Stimulated activated CD8-positive, alpha-beta memory T cell treated with anti-CD3 and anti-CD28 coated beads, Interleukin-15, amount 100 ng/mL, for 4 hours (primary cell): ENCODE measurements at regions not wholly inside any gene's neighbourhood (a gene's known extent, or its start where the extent isn't known, plus 50 kb on each side); places are given as distances from the start of the nearest gene placed in this dataset.
"Not testable (repeated sequence)": the region's sequence is repeated elsewhere in the genome, so short reads cannot be mapped to it uniquely, and the experiment has no call there.

Experiments used
- DNase-seq, 2 donors: peaks; one replicate each; pipeline ENCODE4 v3.0.0-alpha.2; 2020; ENCODE audit warnings: low read depth in 2 of 2

- DNase-seq, result no peak
Measured at GRCh38 chr7:13778967-13779366, 210.5 kb downstream of the ETV1 start.

GRCh38 chr7:13790611-13791010 is 198.9 kb downstream of the ETV1 start:
- no peak for DNase-seq

GRCh38 chr7:13792208-13792607 is 197.3 kb downstream of the ETV1 start:
- DNase-seq, result no peak

- DNase-seq, result no peak
Measured at GRCh38 chr7:13793926-13794325, 195.5 kb downstream of the ETV1 start.

GRCh38 chr7:13794581-13794980 is 194.9 kb downstream of the ETV1 start:
- no peak for DNase-seq

- DNase-seq, result no peak
Measured at GRCh38 chr7:13797545-13797944, 191.9 kb downstream of the ETV1 start.

GRCh38 chr7:13800694-13801448 is 188.6 kb downstream of the ETV1 start:
- DNase-seq, result peak in 1 of 2 donors; percentile 1

- DNase-seq, result no peak
Measured at GRCh38 chr7:13801669-13802068, 187.8 kb downstream of the ETV1 start.

GRCh38 chr7:13802651-13803050 is 186.8 kb downstream of the ETV1 start:
- no peak for DNase-seq

- DNase-seq, result no peak
Measured at GRCh38 chr7:13803134-13803533, 186.3 kb downstream of the ETV1 start.

- DNase-seq, result not testable (repeated sequence)
Measured at GRCh38 chr7:13806089-13806867, 183.2 kb downstream of the ETV1 start.

- DNase-seq, result not testable (repeated sequence)
Measured at GRCh38 chr7:13817230-13817629, 172.2 kb downstream of the ETV1 start.

GRCh38 chr7:13821152-13821787 is 168.2 kb downstream of the ETV1 start:
- no peak for DNase-seq

GRCh38 chr7:13822678-13823077 is 166.8 kb downstream of the ETV1 start:
- DNase-seq, result no peak

GRCh38 chr7:13826752-13827151 is 162.7 kb downstream of the ETV1 start:
- DNase-seq, result no peak

- DNase-seq, result no peak
Measured at GRCh38 chr7:13827716-13828115, 161.8 kb downstream of the ETV1 start.

GRCh38 chr7:13829231-13829630 is 160.2 kb downstream of the ETV1 start:
- no peak for DNase-seq

GRCh38 chr7:13829914-13830900 is 159.3 kb downstream of the ETV1 start:
- no peak for DNase-seq

GRCh38 chr7:13832346-13832745 is 157.1 kb downstream of the ETV1 start:
- DNase-seq, result no peak

GRCh38 chr7:13834328-13834761 is 155.1 kb downstream of the ETV1 start:
- no peak for DNase-seq

GRCh38 chr7:13835442-13835841 is 154.0 kb downstream of the ETV1 start:
- DNase-seq, result no peak
